Body of pancreas (tissue), 4 donors: ENCODE measurements at regions not wholly inside any gene's neighbourhood (a gene's known extent, or its start where the extent isn't known, plus 50 kb on each side); places are given as distances from the start of the nearest gene placed in this dataset. TPM values are rescaled to one million over a fixed set of nuclear protein-coding genes. Genes with fewer than 3 reads are reported as not detected.

Experiments
- ATAC-seq: fragments of 150-250 bp; one replicate; pipeline ENCODE4 v1.9.1; 2016
- DNase-seq, 4 donors: peaks; one replicate each; pipeline ENCODE4 v3.0.0-alpha.2; 2019
- H3K27ac ChIP-seq, 4 donors: fragments of 200-600 bp; sonication (generic); 1 replicate in 3 of 4; 2 replicates in 1 of 4; pipeline versions ENCODE4 v1.5.1 to v1.6.1; 2016 to 2019; ENCODE audit warnings: mild to moderate bottlenecking in 1 of 4, mixed read lengths in 1 of 4, moderate library complexity in 1 of 4
- H3K27me3 ChIP-seq, 2 donors: fragments of 200-600 bp; sonication (generic); one replicate each; pipeline ENCODE4 v1.6.0; 2016; ENCODE audit warnings: mild to moderate bottlenecking in 1 of 2
- H3K36me3 ChIP-seq, 2 donors: fragments of 200-600 bp; sonication (generic); replicated peaks in 1 of 2; 2 replicates each; pipeline ENCODE4 v1.5.1; 2016; ENCODE audit warnings: low read depth in 2 of 2; ENCODE audit not compliant: insufficient read depth in 1 of 2
- H3K4me1 ChIP-seq: fragments of 200-600 bp; sonication (generic); one replicate; pipeline ENCODE4 v1.6.0; 2016
- H3K4me3 ChIP-seq, 2 donors: fragments of 200-600 bp; sonication (generic); 1 replicate in 1 of 2; 2 replicates in 1 of 2; pipeline ENCODE4 v1.5.1; 2016 to 2019
- H3K9me3 ChIP-seq, 3 donors: fragments of 200-600 bp; sonication (generic); 1 replicate in 2 of 3; 2 replicates in 1 of 3; pipeline ENCODE4 v1.5.1; 2016
- POLR2A ChIP-seq, 3 donors: fragments of 450-650 bp; IDR thresholded peaks; one replicate each; pipeline ENCODE4 v1.6.1; 2016; ENCODE audit warnings: antibody characterized with exemption in 3 of 3, mild to moderate bottlenecking in 2 of 3
- WGBS, 2 donors: methylation state at CpG; one replicate each; pipeline ENCODE4 v1.1.5; 2017; 5-methylcytosine and 5-hydroxymethylcytosine counted together
- intact Hi-C: fragments of 100-400 bp; cut with DNase I; formaldehyde crosslinking; loops from one replicate; pipeline ENCODE4 v1.15.1; 2023
- small RNA-seq: library from RNA; depleted of rRNA; stranded (forward); fragments of <200 nt; gene quantifications from one replicate; pipeline ENCODE3, GENCODE V24; 2016
- TF ChIP-seq, protein P1 (sequence below), 7 experiments: fragments of 450-650 bp in 4 of 7; fragments of 200-600 bp in 3 of 7; sonication (generic) in 3 of 7; IDR thresholded peaks; one replicate each; pipeline ENCODE4 v1.5.1; 2016 to 2019; ENCODE audit warnings: antibody characterized with exemption in 7 of 7

DNA sequence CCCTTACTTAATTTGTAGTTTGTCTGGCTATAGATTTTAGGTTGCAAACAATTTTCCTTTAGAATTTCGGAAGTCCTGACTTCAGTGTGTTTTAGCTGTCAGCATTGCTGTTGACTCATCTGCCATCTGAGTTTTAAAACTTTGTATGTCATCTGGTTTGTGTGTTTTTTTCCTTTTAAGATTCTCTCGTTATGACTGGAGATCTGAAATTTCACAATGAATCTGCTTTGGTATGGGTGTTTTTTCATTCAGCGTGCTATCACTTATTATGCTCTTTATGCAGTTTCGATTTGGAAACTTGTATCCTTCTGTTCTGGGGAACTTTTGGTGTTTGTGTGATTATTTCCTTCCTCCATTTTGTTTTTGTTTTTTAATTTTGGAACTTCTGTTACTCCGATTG is 53.7 kb upstream of the ZNF280D start:
- intact Hi-C loops, result no loop called here
- no peak overlapping the region for H3K4me3 ChIP-seq
- H3K27ac ChIP-seq, result no peak overlapping the region
- no peaks in the 10 kb centered on the region for H3K36me3 ChIP-seq
- H3K9me3 ChIP-seq, result no peaks in the 10 kb centered on the region
- H3K27me3 ChIP-seq, result no peaks in the 10 kb centered on the region
- TF ChIP-seq, protein P1, sequence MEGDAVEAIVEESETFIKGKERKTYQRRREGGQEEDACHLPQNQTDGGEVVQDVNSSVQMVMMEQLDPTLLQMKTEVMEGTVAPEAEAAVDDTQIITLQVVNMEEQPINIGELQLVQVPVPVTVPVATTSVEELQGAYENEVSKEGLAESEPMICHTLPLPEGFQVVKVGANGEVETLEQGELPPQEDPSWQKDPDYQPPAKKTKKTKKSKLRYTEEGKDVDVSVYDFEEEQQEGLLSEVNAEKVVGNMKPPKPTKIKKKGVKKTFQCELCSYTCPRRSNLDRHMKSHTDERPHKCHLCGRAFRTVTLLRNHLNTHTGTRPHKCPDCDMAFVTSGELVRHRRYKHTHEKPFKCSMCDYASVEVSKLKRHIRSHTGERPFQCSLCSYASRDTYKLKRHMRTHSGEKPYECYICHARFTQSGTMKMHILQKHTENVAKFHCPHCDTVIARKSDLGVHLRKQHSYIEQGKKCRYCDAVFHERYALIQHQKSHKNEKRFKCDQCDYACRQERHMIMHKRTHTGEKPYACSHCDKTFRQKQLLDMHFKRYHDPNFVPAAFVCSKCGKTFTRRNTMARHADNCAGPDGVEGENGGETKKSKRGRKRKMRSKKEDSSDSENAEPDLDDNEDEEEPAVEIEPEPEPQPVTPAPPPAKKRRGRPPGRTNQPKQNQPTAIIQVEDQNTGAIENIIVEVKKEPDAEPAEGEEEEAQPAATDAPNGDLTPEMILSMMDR (IDR thresholded peaks at IDR 0.05), result no peak
- TF ChIP-seq POLR2A (IDR thresholded peaks at IDR 0.05), result no peak
- ATAC-seq, result no peak
- DNase-seq, result no peak
- 82 to 90% methylated on average over 5 of the region's 5 CpGs for WGBS, 2 donors
- H3K4me1 ChIP-seq, result no peaks in the 10 kb centered on the region

DNA sequence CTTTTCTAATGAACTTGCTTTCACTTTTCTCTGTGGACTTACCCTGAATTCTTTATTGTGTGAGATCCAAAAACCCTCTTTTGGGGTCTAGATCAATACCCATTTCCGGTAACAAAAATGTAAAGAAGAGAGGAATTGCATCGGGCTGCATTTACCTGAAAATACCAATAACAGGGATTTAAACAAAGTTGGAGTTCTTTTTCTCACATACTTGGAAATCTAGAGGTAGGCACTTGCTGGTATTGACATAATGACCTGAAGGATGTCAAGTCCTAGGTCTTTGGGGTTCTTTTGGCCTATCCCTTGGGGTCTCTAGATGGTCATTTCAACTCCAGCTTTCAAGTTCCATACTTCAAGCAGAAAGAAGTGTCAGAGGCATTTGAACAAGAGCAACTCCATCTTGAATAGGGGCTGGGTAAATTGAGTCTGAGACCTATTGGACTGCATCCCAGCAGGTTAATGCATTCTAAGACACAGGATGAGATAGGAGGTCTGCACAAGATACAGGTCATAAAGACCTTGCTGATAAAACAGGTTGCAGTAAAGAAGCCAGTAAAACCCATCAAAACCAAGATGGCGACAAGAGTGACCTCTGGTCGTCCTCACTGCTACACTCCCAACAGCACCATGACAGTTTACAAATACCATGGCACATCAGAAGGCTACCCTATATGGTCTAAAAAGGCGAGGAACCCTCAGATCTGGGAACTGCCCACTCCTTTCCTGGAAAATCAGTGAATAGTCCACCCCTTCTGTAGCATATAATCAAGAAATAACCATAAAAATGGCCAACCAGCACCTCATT is 50.8 kb upstream of the ZNF280D start:
- Histone ChIP-seq H3K9me3 (no peaks in the 10 kb centered on the region), H3K27ac (no peak overlapping the region), H3K36me3 (no peaks in the 10 kb centered on the region), H3K4me3 (no peak overlapping the region), H3K4me1 (no peaks in the 10 kb centered on the region), H3K27me3 (no peaks in the 10 kb centered on the region)
- intact Hi-C loops, result no loop called here
- TF ChIP-seq POLR2A (IDR thresholded peaks at IDR 0.05), result no peak
- TF ChIP-seq, protein P1 (IDR thresholded peaks at IDR 0.05), result no peak
- 87 to 94% methylated on average over 5 of the region's 5 CpGs for whole genome bisulfite sequencing, 2 donors
- ATAC-seq, result no peak
- DNase-seq, result no peak

DNA sequence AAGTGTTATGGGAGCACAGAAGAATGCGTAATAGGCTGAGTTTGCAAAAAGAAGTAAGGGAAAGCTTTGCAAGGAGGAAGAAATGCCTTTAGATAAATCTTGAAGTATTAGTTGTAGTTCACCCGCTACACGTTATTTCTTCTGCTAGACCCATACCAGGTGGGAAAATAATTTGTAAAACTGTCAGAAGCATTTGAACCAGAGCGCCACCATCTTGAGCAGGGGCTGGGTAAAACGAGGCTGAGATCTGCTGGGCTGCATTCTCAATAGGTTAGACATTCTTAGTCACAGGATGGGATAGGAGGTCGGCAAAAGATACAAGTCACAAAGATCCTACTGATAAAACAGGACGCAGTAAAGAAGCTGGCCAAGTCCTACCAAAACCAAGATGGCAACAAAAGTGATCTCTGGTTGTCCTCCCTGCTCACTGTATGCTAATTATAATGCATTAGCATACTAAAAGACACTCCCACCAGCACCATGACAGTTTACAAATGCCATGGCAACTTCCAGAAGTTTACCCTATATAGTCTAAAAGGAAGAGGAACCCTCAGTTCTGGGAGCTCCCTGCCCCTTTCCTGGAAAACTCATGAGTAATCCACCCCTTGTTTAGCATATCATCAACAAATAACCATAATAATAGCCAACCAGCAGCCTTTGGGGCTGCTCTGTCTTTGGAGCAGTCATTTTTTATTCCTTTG is 50.0 kb upstream of the ZNF280D start:
- H3K27me3 ChIP-seq, result no peaks in the 10 kb centered on the region
- H3K9me3 ChIP-seq, result no peaks in the 10 kb centered on the region
- H3K36me3 ChIP-seq, result no peaks in the 10 kb centered on the region
- 87 to 93% methylated on average over 7 of the region's 7 CpGs for WGBS, 2 donors
- no peak overlapping the region for H3K27ac ChIP-seq
- H3K4me3 ChIP-seq, result no peak overlapping the region
- ATAC-seq (no peak), DNase-seq (no peak)
- TF ChIP-seq POLR2A (IDR thresholded peaks at IDR 0.05), result no peak
- TF ChIP-seq, protein P1 (IDR thresholded peaks at IDR 0.05), result no peak
- no peaks in the 10 kb centered on the region for H3K4me1 ChIP-seq
- intact Hi-C loops, result no loop called here

Small RNA genes in the stretch of these regions (small RNA-seq; reads per million reads assigned to genes)
- gene AC090517.1 (not detected), gene AC090517.3 (not detected)
